ENCODE measurements at regions not wholly inside any gene's neighbourhood (a gene's known extent, or its start where the extent isn't known, plus 50 kb on each side); places are given as distances from the start of the nearest gene placed in this dataset.
"Not testable (repeated sequence)": the region's sequence is repeated elsewhere in the genome, so short reads cannot be mapped to it uniquely, and the experiment has no call there.

- DNase-seq, result no peak
Measured at GRCh38 chr5:154542000-154542399, 64.0 kb upstream of the HAND1 start.

GRCh38 chr5:154541553-154541952, 63.5 kb upstream of the HAND1 start:
- DNase-seq, result no peak

DNA sequence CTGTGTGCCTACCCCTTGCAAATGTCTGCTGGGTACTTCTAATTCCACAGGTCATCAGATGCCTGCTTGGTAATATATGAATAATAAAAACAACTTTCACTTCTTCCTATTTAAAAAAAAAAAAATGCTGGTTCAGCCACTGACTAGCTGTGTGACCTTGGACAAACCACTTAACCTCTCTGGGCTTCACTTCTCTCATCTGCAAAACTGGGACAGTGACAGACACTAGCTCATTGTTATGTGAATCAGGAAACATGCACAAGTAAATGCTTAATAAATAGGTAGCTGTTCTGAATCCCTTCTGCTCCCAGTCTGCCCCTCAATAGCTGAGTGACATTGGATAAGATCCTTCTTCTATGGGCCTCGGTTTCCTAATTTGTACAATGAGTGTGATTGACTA, 62.6 kb upstream of the HAND1 start:
- no peak for DNase-seq

DNA sequence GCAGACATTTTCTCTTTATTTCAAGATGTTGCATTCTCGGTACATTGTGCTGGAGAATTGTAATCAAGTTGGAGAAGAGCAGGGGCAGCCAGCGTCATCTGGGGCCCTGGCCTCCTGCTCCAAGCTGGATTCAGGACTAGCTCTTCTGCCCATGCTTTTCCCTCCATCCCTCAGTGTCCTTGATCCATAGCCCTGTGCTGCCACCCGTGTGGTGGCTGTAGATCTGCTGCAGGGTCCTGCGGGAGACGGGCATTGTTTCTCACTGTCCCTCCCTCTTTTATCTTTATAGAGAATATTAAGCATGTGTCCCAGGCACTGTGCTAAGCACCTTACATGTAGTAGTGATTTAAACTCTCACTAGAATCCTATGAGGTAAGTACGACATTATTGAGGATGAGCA, 60.5 kb upstream of the HAND1 start:
- no peak for DNase-seq

GRCh38 chr5:154536439-154536838, 58.4 kb upstream of the HAND1 start:
- not testable (repeated sequence) for DNase-seq

DNA sequence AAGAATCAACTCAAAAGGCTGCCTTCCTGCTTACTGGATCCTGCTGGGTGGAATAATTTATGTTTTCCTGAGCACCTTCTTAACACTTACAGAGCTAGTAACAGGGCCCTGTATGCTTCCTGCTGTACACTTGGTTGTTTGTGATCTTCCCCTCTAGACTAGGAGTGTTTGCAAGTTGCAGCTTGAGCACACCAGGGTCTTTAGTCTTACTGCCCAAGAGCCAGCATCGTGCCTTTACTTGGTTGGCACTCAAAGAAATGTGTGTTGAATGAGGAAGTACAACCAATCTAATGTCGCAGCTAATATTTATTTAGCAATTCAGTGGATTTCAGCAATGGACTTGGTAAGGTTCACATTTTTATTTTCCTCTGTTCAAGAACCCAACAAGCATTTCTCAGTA, 57.5 kb upstream of the HAND1 start:
- no peak for DNase-seq

DNA sequence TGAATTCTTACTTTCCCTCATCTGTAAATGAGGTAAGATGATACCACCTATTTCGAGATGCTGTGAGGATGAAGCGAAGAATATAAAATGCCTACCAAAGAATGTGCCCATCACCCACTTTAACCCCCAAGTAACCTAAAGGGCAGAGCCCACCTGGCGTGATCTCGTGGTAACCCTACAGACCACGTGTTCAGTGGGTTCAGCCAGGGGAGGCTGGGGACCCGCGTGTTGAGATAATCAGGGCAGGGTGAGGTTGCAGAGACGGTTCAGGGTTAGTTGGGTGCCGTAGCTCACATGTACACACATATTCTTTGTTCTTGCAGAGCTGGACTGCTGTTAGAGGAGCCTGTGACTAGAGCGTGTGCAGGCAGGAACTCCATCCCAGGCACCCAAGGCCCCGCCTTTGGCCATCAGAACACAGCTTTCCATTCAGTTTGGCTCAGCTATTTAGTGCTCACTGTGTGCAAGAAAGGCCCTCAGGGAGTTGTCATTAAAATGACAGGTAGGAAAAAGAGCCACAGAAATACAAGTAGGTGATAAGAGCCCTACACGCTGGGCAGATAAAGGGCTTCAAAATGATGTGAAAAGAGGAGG, 56.5 kb upstream of the HAND1 start:
- no peak for DNase-seq

- DNase-seq, result no peak
Measured at GRCh38 chr5:154529282-154529681, 51.3 kb upstream of the HAND1 start.

DNA sequence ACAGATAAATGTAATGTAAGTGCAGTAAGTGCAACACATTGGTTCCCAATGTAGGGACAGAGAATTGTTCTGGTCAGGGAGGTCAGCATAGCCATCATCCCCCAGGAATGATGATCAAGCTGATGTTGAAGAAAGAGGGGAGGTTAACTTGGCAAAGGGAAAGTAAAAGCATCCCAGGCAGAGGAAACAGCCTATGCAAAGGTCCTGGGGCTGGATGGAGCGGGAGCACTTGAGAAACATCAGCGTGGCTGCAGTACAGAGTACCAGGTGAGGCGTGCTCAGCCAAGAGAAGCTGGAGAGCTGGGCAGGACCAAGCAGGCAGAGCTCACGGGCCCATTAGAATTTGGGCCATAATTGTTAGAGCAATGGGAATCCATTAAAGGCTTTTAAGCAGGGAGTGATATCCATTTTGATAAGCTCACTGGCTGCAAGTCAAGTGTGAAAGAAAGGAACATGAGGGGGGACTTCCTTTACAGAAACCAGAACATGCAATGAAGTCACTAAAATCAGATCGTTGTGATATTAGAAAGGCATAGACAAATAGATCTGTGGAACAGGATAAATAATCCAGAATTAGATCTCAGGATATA, 50.1 kb upstream of the HAND1 start:
- DNase-seq, result no peak

Data from hematopoietic multipotent progenitor cell treated with erythropoietin and hydrocortisone succinate and interleukin-3 and kit ligand, for 4 days (in vitro differentiated cells).